MM.1S (cell line): ENCODE measurements at regions not wholly inside any gene's neighbourhood (a gene's known extent, or its start where the extent isn't known, plus 50 kb on each side); places are given as distances from the start of the nearest gene placed in this dataset.

Experiments used
- DNase-seq: peaks from one replicate; pipeline ENCODE4 v3.0.0-alpha.2; 2015
- H2AFZ ChIP-seq: fragments of 300-600 bp; sonication (generic); 2 replicates; pipeline ENCODE4 v1.6.0; 2016; ENCODE audit warnings: antibody characterized with exemption, low read length
- H3F3A ChIP-seq: fragments of 300-600 bp; sonication (generic); 2 replicates; pipeline ENCODE4 v1.6.1; 2016; ENCODE audit warnings: mild to moderate bottlenecking, antibody characterized with exemption, low read length, moderate library complexity, mixed read lengths; ENCODE audit not compliant: insufficient read depth
- H3K27ac ChIP-seq: fragments of 300-600 bp; sonication (generic); 2 replicates; pipeline ENCODE4 v1.5.1; 2016; ENCODE audit warnings: mild to moderate bottlenecking, low read length
- H3K27me3 ChIP-seq: fragments of 300-600 bp; sonication (generic); replicated peaks from 2 replicates; pipeline ENCODE4 v1.6.0; 2016; ENCODE audit warnings: low read length; ENCODE audit not compliant: insufficient read depth
- H3K36me3 ChIP-seq: fragments of 300-600 bp; sonication (generic); replicated peaks from 2 replicates; pipeline ENCODE4 v1.6.1; 2016; ENCODE audit warnings: mild to moderate bottlenecking, low read length, mixed read lengths; ENCODE audit not compliant: insufficient read depth
- H3K4me1 ChIP-seq: fragments of 300-600 bp; sonication (generic); 2 replicates; pipeline ENCODE4 v1.6.1; 2016; ENCODE audit warnings: low read length, mixed read lengths
- H3K4me2 ChIP-seq: fragments of 300-600 bp; sonication (generic); 2 replicates; pipeline ENCODE4 v1.6.0; 2016; ENCODE audit warnings: low read depth, low read length
- H3K4me3 ChIP-seq: fragments of 300-600 bp; sonication (generic); 2 replicates; pipeline ENCODE4 v1.5.1; 2016; ENCODE audit warnings: low read length, mixed read lengths
- H3K79me2 ChIP-seq: fragments of 300-600 bp; sonication (generic); 2 replicates; pipeline ENCODE4 v1.6.1; 2016; ENCODE audit warnings: mixed run types, low read length, mixed read lengths
- H3K9ac ChIP-seq: fragments of 300-600 bp; sonication (generic); 2 replicates; pipeline ENCODE4 v1.6.1; 2016; ENCODE audit warnings: low read length, mixed read lengths
- H3K9me2 ChIP-seq: fragments of 300-600 bp; sonication (generic); replicated peaks from 2 replicates; pipeline ENCODE4 v1.6.1; 2016; ENCODE audit warnings: mild to moderate bottlenecking, low read length, mixed read lengths; ENCODE audit not compliant: insufficient read depth
- H3K9me3 ChIP-seq: fragments of 300-600 bp; sonication (generic); replicated peaks from 2 replicates; pipeline ENCODE4 v1.6.1; 2016; ENCODE audit warnings: mild to moderate bottlenecking, low read length, mixed read lengths; ENCODE audit not compliant: insufficient read depth
- H4K20me1 ChIP-seq: fragments of 300-600 bp; sonication (generic); 2 replicates; pipeline ENCODE4 v1.6.1; 2016; ENCODE audit warnings: mild to moderate bottlenecking, low read length, moderate library complexity, mixed read lengths; ENCODE audit not compliant: insufficient read depth
- EZH2 ChIP-seq: fragments of 300-600 bp; sonication (generic); optimal IDR thresholded peaks from 2 replicates; pipeline ENCODE3; 2017; ENCODE audit warnings: low read depth, mild to moderate bottlenecking, antibody characterized with exemption, low read length, mixed read lengths
- EZH2phosphoT487 ChIP-seq: fragments of 300-600 bp; sonication (generic); IDR thresholded peaks from 2 replicates; pipeline ENCODE4 v1.6.1; 2018; ENCODE audit warnings: antibody characterized with exemption, low read length
- TF ChIP-seq, protein P1 (sequence below): fragments of 300-600 bp; sonication (generic); IDR thresholded peaks from 2 replicates; pipeline ENCODE4 v1.5.1; 2016; ENCODE audit warnings: antibody characterized with exemption, low read length, mixed read lengths

DNA sequence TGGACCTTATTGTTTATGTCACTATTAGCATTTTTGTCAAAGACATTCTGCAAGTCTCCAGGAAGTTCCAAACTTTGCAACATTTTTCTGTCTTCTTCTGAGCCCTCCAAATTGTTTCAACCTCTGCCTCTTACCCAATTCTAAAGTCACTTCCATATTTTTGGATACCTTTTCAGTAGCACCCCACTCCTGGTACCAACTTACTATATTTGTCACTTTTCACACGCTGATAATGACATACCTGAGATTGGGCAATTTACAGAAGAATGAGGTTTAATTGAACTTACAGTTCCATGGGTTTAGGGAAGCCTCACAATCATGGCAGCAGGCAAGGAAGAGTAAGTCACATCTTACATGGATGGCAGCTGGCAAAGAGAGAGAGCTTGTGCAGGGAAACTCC lies 1206.5 kb upstream of the EPHA6 start:
- H3K27me3 ChIP-seq = no peaks in the 10 kb centered on the region
- H3K27ac ChIP-seq = no peak overlapping the region
- H3K4me1 ChIP-seq = no peaks in the 10 kb centered on the region
- no peak overlapping the region for H3K4me3 ChIP-seq
- H3K36me3 ChIP-seq = no peaks in the 10 kb centered on the region
- no peak overlapping the region for H3K9ac ChIP-seq
- H3K9me3 ChIP-seq = 0 out of 2 replicates have a peak, but pooled peaks cover 3% of the 10 kb centered on the region
- H2AFZ ChIP-seq = no peak overlapping the region
- no peak overlapping the region for H3K4me2 ChIP-seq
- no peaks in the 10 kb centered on the region for H4K20me1 ChIP-seq
- TF ChIP-seq EZH2 (no peak), EZH2phosphoT487 (no peak)
- TF ChIP-seq, protein P1, sequence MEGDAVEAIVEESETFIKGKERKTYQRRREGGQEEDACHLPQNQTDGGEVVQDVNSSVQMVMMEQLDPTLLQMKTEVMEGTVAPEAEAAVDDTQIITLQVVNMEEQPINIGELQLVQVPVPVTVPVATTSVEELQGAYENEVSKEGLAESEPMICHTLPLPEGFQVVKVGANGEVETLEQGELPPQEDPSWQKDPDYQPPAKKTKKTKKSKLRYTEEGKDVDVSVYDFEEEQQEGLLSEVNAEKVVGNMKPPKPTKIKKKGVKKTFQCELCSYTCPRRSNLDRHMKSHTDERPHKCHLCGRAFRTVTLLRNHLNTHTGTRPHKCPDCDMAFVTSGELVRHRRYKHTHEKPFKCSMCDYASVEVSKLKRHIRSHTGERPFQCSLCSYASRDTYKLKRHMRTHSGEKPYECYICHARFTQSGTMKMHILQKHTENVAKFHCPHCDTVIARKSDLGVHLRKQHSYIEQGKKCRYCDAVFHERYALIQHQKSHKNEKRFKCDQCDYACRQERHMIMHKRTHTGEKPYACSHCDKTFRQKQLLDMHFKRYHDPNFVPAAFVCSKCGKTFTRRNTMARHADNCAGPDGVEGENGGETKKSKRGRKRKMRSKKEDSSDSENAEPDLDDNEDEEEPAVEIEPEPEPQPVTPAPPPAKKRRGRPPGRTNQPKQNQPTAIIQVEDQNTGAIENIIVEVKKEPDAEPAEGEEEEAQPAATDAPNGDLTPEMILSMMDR = no peak
- no peaks in the 10 kb centered on the region for H3K79me2 ChIP-seq
- H3F3A ChIP-seq = no peaks in the 10 kb centered on the region
- no peaks in the 10 kb centered on the region for H3K9me2 ChIP-seq
- no peak for DNase-seq

DNA sequence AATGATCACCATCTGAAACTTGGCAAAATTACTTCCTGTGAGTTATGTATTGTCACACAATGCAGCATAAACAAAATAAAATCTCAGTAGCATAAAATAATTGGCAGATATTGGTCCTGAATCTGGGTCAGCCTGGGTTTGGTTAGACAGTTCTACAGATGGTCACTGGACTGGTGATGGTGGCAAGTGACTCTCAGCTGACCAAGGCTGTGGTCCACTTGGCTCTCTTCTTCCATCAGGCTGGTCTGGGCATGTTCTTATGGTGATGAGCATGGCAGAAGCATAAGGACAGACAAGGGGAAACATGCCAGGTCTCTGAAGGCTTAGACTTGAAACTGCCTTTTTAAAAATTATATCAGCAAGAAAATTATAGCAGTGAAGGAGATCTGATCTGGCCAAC lies 1205.0 kb upstream of the EPHA6 start:
- TF ChIP-seq, protein P1 = no peak
- TF ChIP-seq EZH2 (no peak), EZH2phosphoT487 (no peak)
- H4K20me1 ChIP-seq = no peaks in the 10 kb centered on the region
- no peaks in the 10 kb centered on the region for H3K79me2 ChIP-seq

DNA sequence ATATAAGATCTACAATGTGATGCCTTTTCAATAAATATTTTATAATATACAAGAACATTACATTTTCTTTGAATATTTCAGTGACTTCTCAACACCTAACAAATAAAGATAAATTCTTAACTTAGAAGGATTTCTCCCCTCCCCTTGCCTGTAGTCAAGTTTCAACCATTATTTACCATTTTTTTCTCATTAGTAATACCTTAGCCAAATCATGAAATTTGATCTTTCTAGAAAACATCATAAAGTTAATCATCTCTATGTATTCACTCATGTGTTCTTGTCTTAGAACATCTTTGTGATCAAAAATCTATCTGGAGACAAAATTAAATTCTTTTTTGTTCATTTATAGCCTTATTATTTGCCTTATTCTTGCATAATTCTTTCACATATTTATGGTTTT lies 1201.8 kb upstream of the EPHA6 start:
- no peaks in the 10 kb centered on the region for H3K27me3 ChIP-seq
- no peak overlapping the region for H3K27ac ChIP-seq
- no peaks in the 10 kb centered on the region for H3K79me2 ChIP-seq
- no peaks in the 10 kb centered on the region for H4K20me1 ChIP-seq
- no peaks in the 10 kb centered on the region for H3F3A ChIP-seq
- H3K9ac ChIP-seq = no peak overlapping the region
- no peak overlapping the region for H3K4me3 ChIP-seq
- H3K9me3 ChIP-seq = no peaks in the 10 kb centered on the region
- no peaks in the 10 kb centered on the region for H3K4me1 ChIP-seq
- no peaks in the 10 kb centered on the region for H3K9me2 ChIP-seq
- H3K4me2 ChIP-seq = no peak overlapping the region
- H3K36me3 ChIP-seq = no peaks in the 10 kb centered on the region
- TF ChIP-seq, protein P1 = no peak
- TF ChIP-seq EZH2 = no peak
- TF ChIP-seq EZH2phosphoT487 = no peak
- no peak overlapping the region for H2AFZ ChIP-seq
- DNase-seq = no peak

More for the DNA sequence above, 1205.0 kb upstream of the EPHA6 start:
- no peaks in the 10 kb centered on the region for H3K27me3 ChIP-seq
- H3K9me2 ChIP-seq = no peaks in the 10 kb centered on the region
- no peak overlapping the region for H3K9ac ChIP-seq
- no peaks in the 10 kb centered on the region for H3K4me1 ChIP-seq
- H3K4me2 ChIP-seq = no peak overlapping the region
- no peak overlapping the region for H3K27ac ChIP-seq
- no peaks in the 10 kb centered on the region for H3K36me3 ChIP-seq
- DNase-seq = no peak
- H3F3A ChIP-seq = no peaks in the 10 kb centered on the region
- H3K4me3 ChIP-seq = no peak overlapping the region
- H3K9me3 ChIP-seq = no peaks in the 10 kb centered on the region
- H2AFZ ChIP-seq = no peak overlapping the region
